OCI-LY1 (cell line): ENCODE measurements at regions not wholly inside any gene's neighbourhood (a gene's known extent, or its start where the extent isn't known, plus 50 kb on each side); places are given as distances from the start of the nearest gene placed in this dataset.

Experiments
- CTCF ChIP-seq: fragments of 200-600 bp; sonication (generic), shearing (Covaris generic); IDR thresholded peaks from 2 replicates; pipeline ENCODE4 v1.5.1; 2017; ENCODE audit warnings: mild to moderate bottlenecking, antibody characterized with exemption, low read length, moderate library complexity, mixed read lengths
- EZH2 ChIP-seq: fragments of 200-600 bp; sonication (generic), shearing (Covaris generic); IDR thresholded peaks from 2 replicates; pipeline ENCODE4 v1.8.0; 2017; ENCODE audit warnings: borderline replicate concordance, mixed run types, mild to moderate bottlenecking, antibody characterized with exemption, low read length, moderate library complexity, mixed read lengths

DNA sequence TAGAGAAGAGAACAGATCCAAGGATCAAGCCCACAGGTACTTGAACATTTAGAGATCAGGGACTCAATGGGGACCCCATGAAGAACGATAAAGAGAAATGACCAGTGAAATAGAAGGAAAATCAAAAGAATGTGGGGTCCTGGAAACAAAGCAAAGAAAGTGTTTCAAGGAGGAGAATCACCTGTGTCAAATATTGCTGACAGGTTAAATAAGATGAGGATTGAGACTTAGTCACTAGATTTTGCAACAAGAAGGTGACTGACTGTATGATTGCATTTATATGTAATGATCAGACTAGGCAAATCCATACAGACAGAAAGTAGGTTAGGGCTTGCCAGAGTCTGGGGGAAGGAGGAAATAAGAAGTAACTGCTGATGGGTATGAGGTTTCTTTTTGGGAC, 254.9 kb upstream of the NPY start:
- TF ChIP-seq CTCF (no peak), EZH2 (no peak)
